ENCODE measurements at regions not wholly inside any gene's neighbourhood (a gene's known extent, or its start where the extent isn't known, plus 50 kb on each side); places are given as distances from the start of the nearest gene placed in this dataset.

- TF ChIP-seq POLR2A (IDR thresholded peaks at IDR 0.05; ENCODE audit: low read length) (no peak), CTCF (IDR thresholded peaks at IDR 0.05) (no peak), HOXA7 (CRISPR knock-in tag; IDR thresholded peaks at IDR 0.05) (no peak), REST (IDR thresholded peaks at IDR 0.05) (no peak), ELK1 (IDR thresholded peaks at IDR 0.05; ENCODE audit: low read depth, low read length) (no peak), RFX5 (IDR thresholded peaks at IDR 0.05) (no peak), MAFK (IDR thresholded peaks at IDR 0.05; ENCODE audit: partially characterized antibody) (no peak), HOXB13 (CRISPR knock-in tag; IDR thresholded peaks at IDR 0.05; ENCODE audit: low read depth) (no peak), SMC3 (IDR thresholded peaks at IDR 0.05) (no peak)
These were observed 1873.4 kb downstream of the LRRC4C start for GRCh38 chr11:39586036-39586435.

All from A549 (cell line).